ENCODE measurements at regions not wholly inside any gene's neighbourhood (a gene's known extent, or its start where the extent isn't known, plus 50 kb on each side); places are given as distances from the start of the nearest gene placed in this dataset.

GRCh38 chr11:134689886-134690285 is 277.8 kb upstream of the B3GAT1 start:
- no peak for TF ChIP-seq EZH2 (IDR thresholded peaks at IDR 0.05; ENCODE audit: borderline replicate concordance, low read depth, low read length)
- no peak for TF ChIP-seq ZNF232 (CRISPR knock-in tag; IDR thresholded peaks at IDR 0.05)
- TF ChIP-seq POLR2A (conservative IDR thresholded peaks at IDR 0.05): no peak
- TF ChIP-seq ELF4 (CRISPR knock-in tag; IDR thresholded peaks at IDR 0.05): no peak
